ENCODE measurements at regions not wholly inside any gene's neighbourhood (a gene's known extent, or its start where the extent isn't known, plus 50 kb on each side); places are given as distances from the start of the nearest gene placed in this dataset.

DNA sequence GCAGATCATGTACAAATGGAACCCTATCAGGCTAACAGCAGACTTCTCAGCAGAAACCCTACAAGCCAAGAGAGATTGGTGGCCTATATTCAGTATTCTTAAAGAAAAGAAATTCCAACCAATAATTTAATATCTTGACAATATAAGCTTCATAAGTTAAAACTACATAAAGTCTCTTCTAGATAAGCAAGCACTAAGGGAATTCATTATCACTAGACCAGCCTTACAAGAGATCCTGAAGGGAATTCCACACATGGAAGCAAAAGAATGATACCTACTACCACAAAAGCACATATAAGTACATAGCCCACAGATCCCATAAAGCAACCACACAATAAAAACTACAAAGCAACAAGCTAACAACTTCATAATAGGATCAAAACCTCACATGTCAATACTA is 60.4 kb upstream of the SCAF11 start:
- Histone ChIP-seq H3K4me3 (replicated peaks in 1 of 3; ENCODE audit: insufficient read depth in 1 of 3, low read depth in 1 of 3, low read length in 3 of 3) (no peak overlapping the region), H3K9ac (replicated peaks; ENCODE audit: extremely low read depth, insufficient read depth, low read length) (no peak overlapping the region), H2AFZ (ENCODE audit: low read depth, low read length) (no peak overlapping the region), H3K27me3 (ENCODE audit: control insufficient read depth in 2 of 2, insufficient read depth in 2 of 2, low read length in 2 of 2) (no peaks in the 10 kb centered on the region), H3K4me1 (ENCODE audit: control insufficient read depth, extremely low read depth, insufficient read depth, low read length) (no peaks in the 10 kb centered on the region), H3K36me3 (ENCODE audit: control insufficient read depth in 2 of 2, extremely low read depth in 1 of 2, insufficient read depth in 2 of 2, low read length in 2 of 2) (no peaks in the 10 kb centered on the region), H3K9me3 (replicated peaks; ENCODE audit: control insufficient read depth, insufficient read depth, low read length) (no peaks in the 10 kb centered on the region), H3K27ac (ENCODE audit: insufficient read depth, low read depth, low read length) (no peak overlapping the region), H3K9me1 (replicated peaks; ENCODE audit: control insufficient read depth, extremely low read depth, insufficient read depth, low read length) (no peaks in the 10 kb centered on the region), H4K20me1 (replicated peaks; ENCODE audit: control insufficient read depth, extremely low read depth, insufficient read depth, low read length) (no peaks in the 10 kb centered on the region), H3K4me2 (ENCODE audit: insufficient read depth, low read length) (no peak overlapping the region), H3K79me2 (ENCODE audit: control insufficient read depth, insufficient read depth, low read length) (no peaks in the 10 kb centered on the region)
- ChIA-PET POLR2A (no interaction called here), CTCF (interaction anchor here (1.0 kb wide), 1 partner anchor 22 kb away, joined by 3 read pairs; no protein-coding TSS in a partner anchor)
- TF ChIP-seq GATA2 (IDR thresholded peaks at IDR 0.05; ENCODE audit: insufficient read depth, insufficient read length, low read depth, low read length): no peak
- TF ChIP-seq FOS (IDR thresholded peaks at IDR 0.05; ENCODE audit: borderline replicate concordance, insufficient read depth, low read length): no peak
- TF ChIP-seq, protein P1, sequence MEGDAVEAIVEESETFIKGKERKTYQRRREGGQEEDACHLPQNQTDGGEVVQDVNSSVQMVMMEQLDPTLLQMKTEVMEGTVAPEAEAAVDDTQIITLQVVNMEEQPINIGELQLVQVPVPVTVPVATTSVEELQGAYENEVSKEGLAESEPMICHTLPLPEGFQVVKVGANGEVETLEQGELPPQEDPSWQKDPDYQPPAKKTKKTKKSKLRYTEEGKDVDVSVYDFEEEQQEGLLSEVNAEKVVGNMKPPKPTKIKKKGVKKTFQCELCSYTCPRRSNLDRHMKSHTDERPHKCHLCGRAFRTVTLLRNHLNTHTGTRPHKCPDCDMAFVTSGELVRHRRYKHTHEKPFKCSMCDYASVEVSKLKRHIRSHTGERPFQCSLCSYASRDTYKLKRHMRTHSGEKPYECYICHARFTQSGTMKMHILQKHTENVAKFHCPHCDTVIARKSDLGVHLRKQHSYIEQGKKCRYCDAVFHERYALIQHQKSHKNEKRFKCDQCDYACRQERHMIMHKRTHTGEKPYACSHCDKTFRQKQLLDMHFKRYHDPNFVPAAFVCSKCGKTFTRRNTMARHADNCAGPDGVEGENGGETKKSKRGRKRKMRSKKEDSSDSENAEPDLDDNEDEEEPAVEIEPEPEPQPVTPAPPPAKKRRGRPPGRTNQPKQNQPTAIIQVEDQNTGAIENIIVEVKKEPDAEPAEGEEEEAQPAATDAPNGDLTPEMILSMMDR (IDR thresholded peaks at IDR 0.05; ENCODE audit: extremely low read depth in 1 of 2, insufficient read depth in 1 of 2, low read depth in 1 of 2, low read length in 2 of 2): no peak
- TF ChIP-seq MYC (IDR thresholded peaks at IDR 0.05; ENCODE audit: low read depth, low read length): no peak
- no peak for TF ChIP-seq MAX (IDR thresholded peaks at IDR 0.05; ENCODE audit: insufficient read depth, insufficient read length)
- no peak for TF ChIP-seq POLR2AphosphoS5 (IDR thresholded peaks at IDR 0.05; ENCODE audit: insufficient read depth, low read depth, low read length)
- TF ChIP-seq EZH2 (IDR thresholded peaks at IDR 0.05; ENCODE audit: borderline replicate concordance, low read depth, low read length, severe bottlenecking): no peak
- no peak for TF ChIP-seq JUN (IDR thresholded peaks at IDR 0.05; ENCODE audit: borderline replicate concordance, insufficient read depth, insufficient read length, low read depth)
- no peak for TF ChIP-seq POLR2A (IDR thresholded peaks at IDR 0.05; ENCODE audit: low read depth, low read length)
- FAIRE-seq (no peak), DNase-seq (ENCODE audit: low read depth, low spot score) (no peak)
- intact Hi-C loops (cut with micrococcal nuclease): no loop called here
- BruUV-seq (replicated peaks): no TSS peak
- dilution Hi-C loops (cut with MboI; ENCODE audit: extremely low pct_ligation_motif_present, low sequenced_read_pairs): no loop called here

All from endothelial cell of umbilical vein (primary cell).